HG03442 (cell line): ENCODE measurements at regions not wholly inside any gene's neighbourhood (a gene's known extent, or its start where the extent isn't known, plus 50 kb on each side); places are given as distances from the start of the nearest gene placed in this dataset.
"Not testable (repeated sequence)": the region's sequence is repeated elsewhere in the genome, so short reads cannot be mapped to it uniquely, and the experiment has no call there.

Experiments used
- ATAC-seq: cut with Tn5 transposase; IDR thresholded peaks from one replicate; pipeline ENCODE4 v1.9.1; 2021; ENCODE audit warnings: mild to moderate bottlenecking, moderate library complexity; ENCODE audit not compliant: unreplicated experiment

GRCh38 chr14:61171727-61172126 is 109.4 kb downstream of the TMEM30B start:
- ATAC-seq, result no peak

- no peak for ATAC-seq
Measured at GRCh38 chr14:61168141-61168540, 113.0 kb downstream of the TMEM30B start.

GRCh38 chr14:61167642-61168041 is 113.5 kb downstream of the TMEM30B start:
- ATAC-seq, result no peak

- no peak for ATAC-seq
Measured at GRCh38 chr14:61160798-61161197, 120.3 kb downstream of the TMEM30B start.

- no peak for ATAC-seq
Measured at GRCh38 chr14:61154641-61155040, 126.5 kb downstream of the TMEM30B start.

- no peak for ATAC-seq
Measured at GRCh38 chr14:61153914-61154545, 127.1 kb downstream of the TMEM30B start.

- no peak for ATAC-seq
Measured at GRCh38 chr14:61153431-61153830, 127.7 kb downstream of the TMEM30B start.

- no peak for ATAC-seq
Measured at GRCh38 chr14:61152851-61153364, 128.2 kb downstream of the TMEM30B start.

- ATAC-seq, result no peak
Measured at GRCh38 chr14:61151251-61151650, 129.9 kb downstream of the TMEM30B start.

GRCh38 chr14:61150851-61151250 is 130.3 kb downstream of the TMEM30B start:
- no peak for ATAC-seq

GRCh38 chr14:61149896-61150295 is 131.2 kb downstream of the TMEM30B start:
- no peak for ATAC-seq

GRCh38 chr14:61148742-61149350 is 132.3 kb downstream of the TMEM30B start:
- no peak for ATAC-seq

- no peak for ATAC-seq
Measured at GRCh38 chr14:61147831-61148549, 133.1 kb downstream of the TMEM30B start.

- ATAC-seq, result no peak
Measured at GRCh38 chr14:61147381-61147821, 133.7 kb downstream of the TMEM30B start.

- no peak for ATAC-seq
Measured at GRCh38 chr14:61146899-61147298, 134.2 kb downstream of the TMEM30B start.

GRCh38 chr14:61145903-61146481 is 135.1 kb downstream of the TMEM30B start:
- ATAC-seq, result no peak

GRCh38 chr14:61145034-61145902 is 135.9 kb downstream of the TMEM30B start:
- no peak for ATAC-seq

GRCh38 chr14:61144117-61145033 is 136.8 kb downstream of the TMEM30B start:
- not testable (repeated sequence) for ATAC-seq

- ATAC-seq, result no peak
Measured at GRCh38 chr14:61140872-61141271, 140.3 kb downstream of the TMEM30B start.
